ENCODE measurements at regions not wholly inside any gene's neighbourhood (a gene's known extent, or its start where the extent isn't known, plus 50 kb on each side); places are given as distances from the start of the nearest gene placed in this dataset.

- DNase-seq (ENCODE audit: low spot score), result no peak
- no peak for TF ChIP-seq CTCF (IDR thresholded peaks at IDR 0.05; ENCODE audit: extremely low read depth, missing control alignments)
These were observed 170.2 kb upstream of the HMGA2 start for GRCh38 chr12:65653946-65654629.

- no peak for TF ChIP-seq CTCF (IDR thresholded peaks at IDR 0.05; ENCODE audit: extremely low read depth, missing control alignments)
- no peak for DNase-seq (ENCODE audit: low spot score)
These were observed 169.2 kb upstream of the HMGA2 start for GRCh38 chr12:65655074-65655493.

GRCh38 chr12:65656156-65656882, 168.0 kb upstream of the HMGA2 start:
- no peak for TF ChIP-seq CTCF (IDR thresholded peaks at IDR 0.05; ENCODE audit: extremely low read depth, missing control alignments)
- no peak for DNase-seq (ENCODE audit: low spot score)

GRCh38 chr12:65656891-65657351, 167.4 kb upstream of the HMGA2 start:
- TF ChIP-seq CTCF (IDR thresholded peaks at IDR 0.05; ENCODE audit: extremely low read depth, missing control alignments), result no peak
- DNase-seq (ENCODE audit: low spot score), result peak; percentile 6

GRCh38 chr12:65657635-65658034, 166.6 kb upstream of the HMGA2 start:
- no peak for TF ChIP-seq CTCF (IDR thresholded peaks at IDR 0.05; ENCODE audit: extremely low read depth, missing control alignments)
- no peak for DNase-seq (ENCODE audit: low spot score)

GRCh38 chr12:65658360-65658759, 165.9 kb upstream of the HMGA2 start:
- no peak for TF ChIP-seq CTCF (IDR thresholded peaks at IDR 0.05; ENCODE audit: extremely low read depth, missing control alignments)

GRCh38 chr12:65659681-65660080, 164.6 kb upstream of the HMGA2 start:
- TF ChIP-seq CTCF (IDR thresholded peaks at IDR 0.05; ENCODE audit: extremely low read depth, missing control alignments), result no peak
- no peak for DNase-seq (ENCODE audit: low spot score)

More at GRCh38 chr12:65658360-65658759, 165.9 kb upstream of the HMGA2 start:
- DNase-seq (ENCODE audit: low spot score), result no peak
